ENCODE measurements at regions not wholly inside any gene's neighbourhood (a gene's known extent, or its start where the extent isn't known, plus 50 kb on each side); places are given as distances from the start of the nearest gene placed in this dataset.

DNA sequence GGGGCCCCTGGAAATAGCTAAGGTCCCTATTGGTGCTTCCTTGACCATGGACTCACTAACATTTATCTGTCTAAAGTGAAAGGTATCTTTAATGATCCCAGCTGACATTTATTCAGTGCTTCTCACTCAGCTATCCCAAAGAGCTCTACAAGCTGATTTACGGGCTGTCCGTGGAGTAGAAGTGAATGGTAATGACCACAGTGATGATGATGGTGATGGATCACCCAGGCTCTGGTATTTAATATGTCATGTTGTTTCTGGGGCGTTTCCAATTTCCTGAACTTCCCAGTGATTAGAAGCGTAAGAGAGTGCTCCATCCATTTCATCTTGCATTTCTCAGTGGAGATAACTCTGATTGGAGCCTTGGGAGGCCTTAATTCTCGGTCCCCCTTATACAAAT lies 304.3 kb downstream of the HRH4 start:
- peaks cover 11% of the 10 kb centered on the region for H3K9me3 Mint-ChIP-seq
- peaks cover 6% of the 10 kb centered on the region for H3K27me3 Mint-ChIP-seq
- no peak overlapping the region for H3K27ac Mint-ChIP-seq
- no peak overlapping the region for H3K4me3 Mint-ChIP-seq
- ATAC-seq (ENCODE audit: low read depth) (no peak), DNase-seq (ENCODE audit: low spot score in 2 of 2) (no peak)
- no peaks in the 10 kb centered on the region for H3K36me3 Mint-ChIP-seq
- H3K4me1 Mint-ChIP-seq, result no peaks in the 10 kb centered on the region

GRCh38 chr18:24766376-24766775 lies 305.9 kb downstream of the HRH4 start:
- H3K9me3 Mint-ChIP-seq, result peaks cover 9% of the 10 kb centered on the region
- H3K4me1 Mint-ChIP-seq, result no peaks in the 10 kb centered on the region
- H3K36me3 Mint-ChIP-seq, result no peaks in the 10 kb centered on the region
- H3K4me3 Mint-ChIP-seq, result no peak overlapping the region
- H3K27me3 Mint-ChIP-seq, result peaks cover 8% of the 10 kb centered on the region
- no peak for DNase-seq (ENCODE audit: low spot score in 2 of 2)
- ATAC-seq (ENCODE audit: low read depth), result no peak
- no peak overlapping the region for H3K27ac Mint-ChIP-seq

DNA sequence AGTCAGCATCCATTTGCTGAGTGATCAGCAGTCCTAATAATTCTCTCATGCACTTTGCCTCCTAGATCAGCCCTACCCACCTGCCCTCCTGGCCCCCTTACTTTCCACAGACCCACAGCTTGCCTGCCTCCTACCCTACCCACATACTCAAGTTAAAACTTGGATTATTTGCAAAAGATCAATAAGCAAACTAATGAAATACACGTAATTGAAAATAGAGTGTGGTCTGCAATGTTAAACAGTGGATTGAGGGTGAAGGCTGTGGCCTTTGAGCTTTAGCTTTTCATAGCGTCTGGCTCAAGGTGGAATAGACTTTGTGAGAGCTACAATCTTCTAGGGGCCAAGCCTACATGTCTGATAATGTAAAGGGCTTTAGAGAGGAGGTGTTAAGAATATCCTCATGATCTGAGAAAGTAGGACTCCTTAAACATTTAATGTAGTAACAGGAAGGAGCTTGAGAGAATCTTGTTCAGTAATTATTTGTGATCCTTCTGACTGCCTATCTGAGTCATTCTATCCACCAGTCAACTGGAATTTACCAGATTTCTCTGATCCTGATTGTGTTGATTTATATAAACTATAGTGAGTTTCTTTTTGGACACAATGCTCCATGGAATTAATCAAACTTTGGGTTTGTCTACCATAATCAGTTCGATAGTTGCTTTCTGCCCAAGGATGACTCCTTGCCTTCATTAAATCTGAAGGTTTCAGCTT lies 310.0 kb downstream of the HRH4 start:
- H3K27me3 Mint-ChIP-seq, result peaks cover 6% of the 10 kb centered on the region
- DNase-seq (ENCODE audit: low spot score in 2 of 2) (no peak), ATAC-seq (ENCODE audit: low read depth) (no peak)
- no peaks in the 10 kb centered on the region for H3K4me1 Mint-ChIP-seq
- no peaks in the 10 kb centered on the region for H3K36me3 Mint-ChIP-seq
- no peak overlapping the region for H3K4me3 Mint-ChIP-seq
- H3K27ac Mint-ChIP-seq, result no peak overlapping the region
- H3K9me3 Mint-ChIP-seq, result peaks cover 2% of the 10 kb centered on the region

GRCh38 chr18:24771300-24771699 lies 310.9 kb downstream of the HRH4 start:
- H3K9me3 Mint-ChIP-seq, result peaks cover 2% of the 10 kb centered on the region
- no peak overlapping the region for H3K27ac Mint-ChIP-seq
- ATAC-seq (ENCODE audit: low read depth) (no peak), DNase-seq (ENCODE audit: low spot score in 2 of 2) (no peak)
- no peaks in the 10 kb centered on the region for H3K4me1 Mint-ChIP-seq
- no peaks in the 10 kb centered on the region for H3K36me3 Mint-ChIP-seq
- H3K4me3 Mint-ChIP-seq, result no peak overlapping the region
- peaks cover 6% of the 10 kb centered on the region for H3K27me3 Mint-ChIP-seq

DNA sequence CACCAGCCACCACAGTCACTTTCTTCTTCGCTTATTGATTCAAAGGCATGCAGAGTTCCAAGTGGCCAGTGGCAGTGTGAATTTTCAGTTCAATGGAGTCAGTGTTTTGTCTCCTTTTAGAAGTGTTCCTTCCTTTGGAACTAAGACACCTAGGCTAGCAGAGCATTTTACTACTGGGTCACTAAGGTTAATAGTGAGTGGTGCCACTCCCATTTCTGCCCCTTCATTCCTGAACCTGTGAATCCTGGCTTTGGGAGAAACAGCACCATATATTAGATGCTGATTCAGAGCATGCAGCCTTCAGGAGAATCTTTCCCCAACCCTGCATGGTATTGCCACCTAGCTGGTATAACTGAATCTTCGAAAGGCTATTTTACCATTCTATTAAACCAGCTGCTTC lies 312.7 kb downstream of the HRH4 start:
- Mint-ChIP-seq H3K4me3 (no peak overlapping the region), H3K27ac (no peak overlapping the region), H3K9me3 (peaks cover 2% of the 10 kb centered on the region), H3K27me3 (peaks cover 6% of the 10 kb centered on the region), H3K36me3 (no peaks in the 10 kb centered on the region), H3K4me1 (no peaks in the 10 kb centered on the region)
- ATAC-seq (ENCODE audit: low read depth) (no peak), DNase-seq (ENCODE audit: low spot score in 2 of 2) (no peak)

DNA sequence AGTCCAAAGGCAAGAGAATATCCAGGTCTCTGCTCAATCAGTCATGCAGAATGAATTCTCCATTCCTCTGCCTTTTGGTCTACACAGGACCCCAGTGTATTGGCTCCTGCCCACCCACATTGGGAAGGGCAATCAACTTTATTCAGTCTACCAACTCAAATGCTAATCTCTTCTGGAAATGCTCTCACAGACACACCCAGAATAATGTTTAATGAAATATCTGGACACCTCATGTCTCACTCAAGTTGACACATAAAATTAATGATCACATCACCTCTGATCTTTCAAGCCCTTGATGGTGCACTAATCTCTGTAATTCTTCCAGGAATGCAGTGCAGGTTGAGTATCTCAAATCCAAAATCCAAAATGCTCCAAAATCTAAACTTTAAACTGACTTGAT lies 315.6 kb downstream of the HRH4 start:
- ATAC-seq (ENCODE audit: low read depth) (no peak), DNase-seq (ENCODE audit: low spot score in 2 of 2) (no peak)
- H3K9me3 Mint-ChIP-seq, result no peaks in the 10 kb centered on the region
- no peaks in the 10 kb centered on the region for H3K4me1 Mint-ChIP-seq
- H3K4me3 Mint-ChIP-seq, result no peak overlapping the region
- no peak overlapping the region for H3K27ac Mint-ChIP-seq
- no peaks in the 10 kb centered on the region for H3K27me3 Mint-ChIP-seq
- H3K36me3 Mint-ChIP-seq, result no peaks in the 10 kb centered on the region

DNA sequence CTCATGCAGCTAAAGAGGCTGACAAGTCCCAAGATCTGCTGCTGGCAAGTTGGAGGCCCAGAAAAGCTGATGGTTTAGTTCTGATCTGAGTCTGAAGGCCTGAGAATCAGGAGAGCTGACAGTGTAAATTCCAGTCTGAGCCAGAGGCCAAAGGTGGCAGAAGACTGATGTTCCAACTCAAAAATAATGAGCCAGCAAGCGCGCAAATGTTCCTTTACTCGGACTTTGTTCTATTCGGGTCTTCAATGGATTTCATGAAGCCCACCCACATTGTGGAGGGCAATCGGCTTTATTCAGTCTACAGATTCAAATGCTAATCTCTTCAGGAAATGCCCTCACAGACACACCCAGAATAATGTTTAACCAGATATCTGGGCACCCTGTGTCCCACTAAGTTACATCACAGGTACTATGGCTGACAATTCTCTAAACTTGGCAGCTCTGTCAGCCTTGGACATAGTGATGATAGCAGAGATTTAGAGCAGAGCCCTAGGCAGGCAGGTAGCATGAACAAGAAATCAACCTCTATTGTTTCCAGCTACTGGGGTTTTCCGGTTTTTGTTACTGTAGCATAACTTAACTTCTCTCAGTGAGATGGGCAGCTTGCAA lies 318.5 kb downstream of the HRH4 start:
- Mint-ChIP-seq H3K27ac (no peak overlapping the region), H3K4me1 (no peaks in the 10 kb centered on the region), H3K36me3 (no peaks in the 10 kb centered on the region), H3K9me3 (no peaks in the 10 kb centered on the region), H3K27me3 (no peaks in the 10 kb centered on the region), H3K4me3 (no peak overlapping the region)
- ATAC-seq (ENCODE audit: low read depth) (no peak), DNase-seq (ENCODE audit: low spot score in 2 of 2) (no peak)

GRCh38 chr18:24782566-24782965 lies 322.1 kb downstream of the HRH4 start:
- Mint-ChIP-seq H3K9me3 (peaks cover 3% of the 10 kb centered on the region), H3K4me3 (no peak overlapping the region), H3K36me3 (no peaks in the 10 kb centered on the region), H3K27me3 (no peaks in the 10 kb centered on the region), H3K27ac (no peak overlapping the region), H3K4me1 (no peaks in the 10 kb centered on the region)
- no peak for DNase-seq (ENCODE audit: low spot score in 2 of 2)
- ATAC-seq (ENCODE audit: low read depth), result no peak

- DNase-seq (ENCODE audit: low spot score in 2 of 2), result no peak
- H3K4me1 Mint-ChIP-seq, result no peaks in the 10 kb centered on the region
- H3K9me3 Mint-ChIP-seq, result peaks cover 11% of the 10 kb centered on the region
- H3K27ac Mint-ChIP-seq, result no peak overlapping the region
- no peak overlapping the region for H3K4me3 Mint-ChIP-seq
- ATAC-seq (ENCODE audit: low read depth), result no peak
- no peaks in the 10 kb centered on the region for H3K36me3 Mint-ChIP-seq
- H3K27me3 Mint-ChIP-seq, result no peaks in the 10 kb centered on the region
Observed at GRCh38 chr18:24785019-24785418, 324.6 kb downstream of the HRH4 start.

GRCh38 chr18:24786027-24786426 lies 325.6 kb downstream of the HRH4 start:
- H3K36me3 Mint-ChIP-seq, result no peaks in the 10 kb centered on the region
- no peak overlapping the region for H3K4me3 Mint-ChIP-seq
- no peaks in the 10 kb centered on the region for H3K4me1 Mint-ChIP-seq
- no peak for ATAC-seq (ENCODE audit: low read depth)
- no peak for DNase-seq (ENCODE audit: low spot score in 2 of 2)
- H3K9me3 Mint-ChIP-seq, result peaks cover 11% of the 10 kb centered on the region
- no peak overlapping the region for H3K27ac Mint-ChIP-seq
- H3K27me3 Mint-ChIP-seq, result no peaks in the 10 kb centered on the region

- Mint-ChIP-seq H3K9me3 (peaks cover 11% of the 10 kb centered on the region), H3K4me3 (no peak overlapping the region), H3K27me3 (peaks cover 3% of the 10 kb centered on the region), H3K4me1 (no peaks in the 10 kb centered on the region), H3K27ac (no peak overlapping the region), H3K36me3 (no peaks in the 10 kb centered on the region)
- DNase-seq (ENCODE audit: low spot score in 2 of 2) (no peak), ATAC-seq (ENCODE audit: low read depth) (no peak)
Observed at GRCh38 chr18:24790347-24790746, 329.9 kb downstream of the HRH4 start.

- Mint-ChIP-seq H3K27me3 (peaks cover 3% of the 10 kb centered on the region), H3K4me1 (no peaks in the 10 kb centered on the region), H3K4me3 (no peak overlapping the region), H3K36me3 (no peaks in the 10 kb centered on the region), H3K9me3 (peaks cover 11% of the 10 kb centered on the region), H3K27ac (no peak overlapping the region)
- DNase-seq (ENCODE audit: low spot score in 2 of 2), result no peak
- no peak for ATAC-seq (ENCODE audit: low read depth)
Observed at GRCh38 chr18:24791751-24792545, 331.5 kb downstream of the HRH4 start.

DNA sequence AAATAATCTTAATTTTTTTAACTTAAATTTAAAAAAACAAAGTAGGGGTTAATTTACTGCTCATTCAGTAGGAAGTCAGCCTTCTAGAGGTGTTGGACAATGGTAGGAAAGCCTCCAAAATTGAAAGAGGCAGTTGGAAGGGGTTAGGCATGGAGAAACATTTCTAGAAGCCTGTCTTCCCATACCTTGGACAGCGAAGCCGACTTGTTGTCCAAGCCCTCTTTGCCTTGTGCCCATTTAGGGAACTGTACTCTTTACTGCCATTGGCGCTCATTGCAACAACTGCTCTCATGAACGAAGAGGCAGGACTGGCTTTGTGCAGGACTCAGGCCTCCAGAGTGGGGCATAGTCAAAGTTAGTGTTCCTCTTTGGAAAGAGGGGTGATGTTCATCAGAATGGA lies 333.3 kb downstream of the HRH4 start:
- DNase-seq (ENCODE audit: low spot score in 2 of 2), result no peak
- no peaks in the 10 kb centered on the region for H3K36me3 Mint-ChIP-seq
- no peak overlapping the region for H3K4me3 Mint-ChIP-seq
- no peaks in the 10 kb centered on the region for H3K4me1 Mint-ChIP-seq
- no peak for ATAC-seq (ENCODE audit: low read depth)
- H3K27me3 Mint-ChIP-seq, result peaks cover 3% of the 10 kb centered on the region
- peaks cover 2% of the 10 kb centered on the region for H3K9me3 Mint-ChIP-seq
- no peak overlapping the region for H3K27ac Mint-ChIP-seq

DNA sequence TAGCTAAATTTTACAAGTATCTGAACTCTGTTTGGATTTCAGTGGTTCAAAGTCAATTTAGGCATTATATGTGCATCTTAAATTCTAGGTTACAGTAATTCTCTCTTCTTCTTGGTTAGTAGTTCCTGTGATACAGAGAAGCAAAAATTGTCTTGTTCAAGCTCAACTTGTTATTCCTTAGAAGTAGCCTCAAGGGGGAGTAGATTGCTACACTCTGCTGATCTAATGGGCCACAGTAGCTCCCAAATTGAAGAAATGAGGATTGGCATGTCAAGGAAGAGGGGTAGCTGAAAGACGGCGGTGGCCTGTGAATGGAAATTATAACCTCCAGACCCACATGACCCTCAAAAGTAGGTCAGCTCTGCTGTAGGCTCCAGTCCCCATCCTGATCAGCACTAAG lies 334.7 kb downstream of the HRH4 start:
- Mint-ChIP-seq H3K4me1 (no peaks in the 10 kb centered on the region), H3K27ac (no peak overlapping the region), H3K9me3 (no peaks in the 10 kb centered on the region), H3K27me3 (peaks cover 7% of the 10 kb centered on the region), H3K4me3 (no peak overlapping the region), H3K36me3 (no peaks in the 10 kb centered on the region)
- DNase-seq (ENCODE audit: low spot score in 2 of 2) (no peak), ATAC-seq (ENCODE audit: low read depth) (no peak)
